ENCODE measurements at regions not wholly inside any gene's neighbourhood (a gene's known extent, or its start where the extent isn't known, plus 50 kb on each side); places are given as distances from the start of the nearest gene placed in this dataset.

- no CpG with 5 or more reads among the region's 18 CpGs for WGBS (ENCODE audit: extremely low coverage, insufficient coverage, insufficient read length)
- Histone ChIP-seq H2BK12ac (ENCODE audit: low read length) (no peak overlapping the region), H2BK120ac (ENCODE audit: insufficient read depth, low read length, poor library complexity) (no peak overlapping the region)
Measured at GRCh38 chr2:120562218-120563005, 173.3 kb upstream of the GLI2 start.

GRCh38 chr2:120563616-120564015, 172.1 kb upstream of the GLI2 start:
- no peak for DNase-seq
- no peak overlapping the region for H3K4me2 ChIP-seq (ENCODE audit: low read length)
- no peak overlapping the region for H2BK120ac ChIP-seq (ENCODE audit: insufficient read depth, low read length, poor library complexity)

More at GRCh38 chr2:120562218-120563005, 173.3 kb upstream of the GLI2 start:
- H4K8ac ChIP-seq (ENCODE audit: low read depth, low read length) = no peak overlapping the region
- H3K36me3 ChIP-seq (ENCODE audit: control insufficient read depth in 1 of 2, insufficient read depth in 2 of 2, low read length in 2 of 2) = no peaks in the 10 kb centered on the region
- no peaks in the 10 kb centered on the region for H3K4me1 ChIP-seq (ENCODE audit: control insufficient read depth in 1 of 2, insufficient read depth in 2 of 2, low read length in 2 of 2)
- H3K79me2 ChIP-seq (ENCODE audit: control insufficient read depth, insufficient read depth, low read length, poor library complexity) = no peaks in the 10 kb centered on the region
- H3K79me1 ChIP-seq (ENCODE audit: low read length) = no peaks in the 10 kb centered on the region
- H3K9me3 ChIP-seq (ENCODE audit: insufficient read depth, low read depth, low read length) = no peaks in the 10 kb centered on the region
- H3K4me3 ChIP-seq (ENCODE audit: low read depth, low read length) = no peak overlapping the region
- no peak overlapping the region for H2AK5ac ChIP-seq (ENCODE audit: low read length)
- H4K91ac ChIP-seq (ENCODE audit: low read depth, low read length) = no peak overlapping the region
- H3K27ac ChIP-seq (ENCODE audit: low read depth, low read length) = no peak overlapping the region
- no peak overlapping the region for H2BK5ac ChIP-seq (ENCODE audit: low read depth, low read length, poor library complexity)
- no peaks in the 10 kb centered on the region for H3K27me3 ChIP-seq (ENCODE audit: insufficient read depth, low read length)
- DNase-seq = no peak
- H3K4me2 ChIP-seq (ENCODE audit: low read length) = no peak overlapping the region
- no peak overlapping the region for H3K23ac ChIP-seq (ENCODE audit: low read length)
- no peak overlapping the region for H3K14ac ChIP-seq (ENCODE audit: low read length)
- H3K18ac ChIP-seq (ENCODE audit: low read length) = no peak overlapping the region
- no peak overlapping the region for H4K12ac ChIP-seq (ENCODE audit: low read depth, low read length)
- peak overlapping the region; percentile 25 for H3K9ac ChIP-seq (ENCODE audit: low read length)
- H2AFZ ChIP-seq (ENCODE audit: insufficient read depth, low read length, poor library complexity) = no peak overlapping the region
- no peak overlapping the region for H3K4ac ChIP-seq (ENCODE audit: low read depth, low read length)

GRCh38 chr2:120564213-120565094, 171.2 kb upstream of the GLI2 start:
- H3K4me2 ChIP-seq (ENCODE audit: low read length) = no peak overlapping the region
- H4K12ac ChIP-seq (ENCODE audit: low read depth, low read length) = no peak overlapping the region
- no peak overlapping the region for H3K18ac ChIP-seq (ENCODE audit: low read length)
- no peaks in the 10 kb centered on the region for H3K27me3 ChIP-seq (ENCODE audit: insufficient read depth, low read length)
- H3K27ac ChIP-seq (ENCODE audit: low read depth, low read length) = no peak overlapping the region
- H3K9ac ChIP-seq (ENCODE audit: low read length) = no peak overlapping the region
- H2BK12ac ChIP-seq (ENCODE audit: low read length) = no peak overlapping the region
- H3K9me3 ChIP-seq (ENCODE audit: insufficient read depth, low read depth, low read length) = no peaks in the 10 kb centered on the region
- no peak overlapping the region for H2AK5ac ChIP-seq (ENCODE audit: low read length)
- no peak overlapping the region for H4K8ac ChIP-seq (ENCODE audit: low read depth, low read length)
- no peak overlapping the region for H3K4me3 ChIP-seq (ENCODE audit: low read depth, low read length)
- H3K14ac ChIP-seq (ENCODE audit: low read length) = no peak overlapping the region
- no peaks in the 10 kb centered on the region for H3K79me1 ChIP-seq (ENCODE audit: low read length)
- no peak overlapping the region for H3K4ac ChIP-seq (ENCODE audit: low read depth, low read length)
- H3K79me2 ChIP-seq (ENCODE audit: control insufficient read depth, insufficient read depth, low read length, poor library complexity) = no peaks in the 10 kb centered on the region
- H3K23ac ChIP-seq (ENCODE audit: low read length) = no peak overlapping the region
- H2BK5ac ChIP-seq (ENCODE audit: low read depth, low read length, poor library complexity) = no peak overlapping the region
- no peak for DNase-seq
- WGBS (ENCODE audit: extremely low coverage, insufficient coverage, insufficient read length) = no CpG with 5 or more reads among the region's 23 CpGs
- H2BK120ac ChIP-seq (ENCODE audit: insufficient read depth, low read length, poor library complexity) = no peak overlapping the region
- no peak overlapping the region for H4K91ac ChIP-seq (ENCODE audit: low read depth, low read length)
- no peaks in the 10 kb centered on the region for H3K4me1 ChIP-seq (ENCODE audit: control insufficient read depth in 1 of 2, insufficient read depth in 2 of 2, low read length in 2 of 2)
- H2AFZ ChIP-seq (ENCODE audit: insufficient read depth, low read length, poor library complexity) = no peak overlapping the region
- H3K36me3 ChIP-seq (ENCODE audit: control insufficient read depth in 1 of 2, insufficient read depth in 2 of 2, low read length in 2 of 2) = no peaks in the 10 kb centered on the region

More at GRCh38 chr2:120563616-120564015, 172.1 kb upstream of the GLI2 start:
- Histone ChIP-seq H3K18ac (ENCODE audit: low read length) (no peak overlapping the region), H3K4me1 (ENCODE audit: control insufficient read depth in 1 of 2, insufficient read depth in 2 of 2, low read length in 2 of 2) (no peaks in the 10 kb centered on the region), H3K9ac (ENCODE audit: low read length) (no peak overlapping the region), H2AFZ (ENCODE audit: insufficient read depth, low read length, poor library complexity) (no peak overlapping the region), H2BK12ac (ENCODE audit: low read length) (no peak overlapping the region), H4K91ac (ENCODE audit: low read depth, low read length) (no peak overlapping the region), H3K27me3 (ENCODE audit: insufficient read depth, low read length) (no peaks in the 10 kb centered on the region), H3K79me1 (ENCODE audit: low read length) (no peaks in the 10 kb centered on the region), H3K4me3 (ENCODE audit: low read depth, low read length) (no peak overlapping the region), H3K4ac (ENCODE audit: low read depth, low read length) (no peak overlapping the region), H3K9me3 (ENCODE audit: insufficient read depth, low read depth, low read length) (no peaks in the 10 kb centered on the region), H3K36me3 (ENCODE audit: control insufficient read depth in 1 of 2, insufficient read depth in 2 of 2, low read length in 2 of 2) (no peaks in the 10 kb centered on the region), H4K8ac (ENCODE audit: low read depth, low read length) (no peak overlapping the region), H2AK5ac (ENCODE audit: low read length) (no peak overlapping the region), H2BK5ac (ENCODE audit: low read depth, low read length, poor library complexity) (no peak overlapping the region), H4K12ac (ENCODE audit: low read depth, low read length) (no peak overlapping the region), H3K27ac (ENCODE audit: low read depth, low read length) (no peak overlapping the region), H3K14ac (ENCODE audit: low read length) (no peak overlapping the region), H3K79me2 (ENCODE audit: control insufficient read depth, insufficient read depth, low read length, poor library complexity) (no peaks in the 10 kb centered on the region), H3K23ac (ENCODE audit: low read length) (no peak overlapping the region)
- no CpG with 5 or more reads among the region's 2 CpGs for WGBS (ENCODE audit: extremely low coverage, insufficient coverage, insufficient read length)

- Histone ChIP-seq H2AK5ac (ENCODE audit: low read length) (no peak overlapping the region), H3K4me3 (ENCODE audit: low read depth, low read length) (no peak overlapping the region), H3K79me2 (ENCODE audit: control insufficient read depth, insufficient read depth, low read length, poor library complexity) (no peaks in the 10 kb centered on the region), H3K4me2 (ENCODE audit: low read length) (no peak overlapping the region), H3K4me1 (ENCODE audit: control insufficient read depth in 1 of 2, insufficient read depth in 2 of 2, low read length in 2 of 2) (no peaks in the 10 kb centered on the region), H2BK5ac (ENCODE audit: low read depth, low read length, poor library complexity) (no peak overlapping the region), H3K23ac (ENCODE audit: low read length) (no peak overlapping the region), H3K36me3 (ENCODE audit: control insufficient read depth in 1 of 2, insufficient read depth in 2 of 2, low read length in 2 of 2) (no peaks in the 10 kb centered on the region), H4K8ac (ENCODE audit: low read depth, low read length) (no peak overlapping the region), H4K91ac (ENCODE audit: low read depth, low read length) (no peak overlapping the region), H4K12ac (ENCODE audit: low read depth, low read length) (no peak overlapping the region), H3K9ac (ENCODE audit: low read length) (no peak overlapping the region), H2BK120ac (ENCODE audit: insufficient read depth, low read length, poor library complexity) (no peak overlapping the region), H3K4ac (ENCODE audit: low read depth, low read length) (no peak overlapping the region), H2AFZ (ENCODE audit: insufficient read depth, low read length, poor library complexity) (no peak overlapping the region), H3K9me3 (ENCODE audit: insufficient read depth, low read depth, low read length) (no peaks in the 10 kb centered on the region), H3K27ac (ENCODE audit: low read depth, low read length) (no peak overlapping the region), H3K18ac (ENCODE audit: low read length) (no peak overlapping the region), H3K27me3 (ENCODE audit: insufficient read depth, low read length) (no peaks in the 10 kb centered on the region), H2BK12ac (ENCODE audit: low read length) (no peak overlapping the region), H3K79me1 (ENCODE audit: low read length) (no peaks in the 10 kb centered on the region), H3K14ac (ENCODE audit: low read length) (no peak overlapping the region)
- WGBS (ENCODE audit: extremely low coverage, insufficient coverage, insufficient read length) = no CpG with 5 or more reads among the region's 8 CpGs
- DNase-seq = no peak
Measured at GRCh38 chr2:120565095-120565460, 170.6 kb upstream of the GLI2 start.

Measured in trophoblast cell (in vitro differentiated cells and primary cell).